HCT116 (cell line): ENCODE measurements at regions not wholly inside any gene's neighbourhood (a gene's known extent, or its start where the extent isn't known, plus 50 kb on each side); places are given as distances from the start of the nearest gene placed in this dataset.

Source experiments
- ATAC-seq: fragments of 200-7000 bp; cut with Tn5 transposase; 2 replicates; pipeline ENCODE4 v1.9.1; 2020; ENCODE audit warnings: mild to moderate bottlenecking, moderate library complexity
- BruUV-seq: library from RNA; stranded (reverse); fragments of 400-500 nt; replicated peaks from 2 replicates; lab custom pipeline; 2021; lab: Mats Ljungman, UMichigan
- CTCF ChIA-PET: fragments of 300-600 bp; sonication (Branson Sonifier 250); formaldehyde crosslinking; loops from one replicate; lab custom pipeline; 2021; ENCODE audit warnings: antibody characterized with exemption; lab: Charles Lee
- POLR2A ChIA-PET: fragments of 300-600, 350-600 bp; sonication (Branson Sonifier 250); formaldehyde crosslinking; loops from one replicate; lab custom pipeline; 2021; ENCODE audit warnings: antibody characterized with exemption; lab: Charles Lee
- RAD21 ChIA-PET, 2 experiments: fragments of 300-600 bp; sonication (Branson Sonifier 250); formaldehyde crosslinking; loops; one replicate each; lab custom pipeline; 2023; ENCODE audit warnings: low total read pairs in 2 of 2; ENCODE audit not compliant: uncharacterized antibody in 2 of 2, unreplicated experiment in 2 of 2, low non-redundant PET in 1 of 2; lab: Charles Lee
- DNase-seq: peaks from one replicate; pipeline ENCODE4 v3.0.0-alpha.2; 2010; ENCODE audit warnings: low read depth, low spot score
- H2AFZ ChIP-seq: fragments of 200-600 bp; shearing (Covaris generic), sonication (generic); 2 replicates; pipeline ENCODE4 v1.6.1; 2017; ENCODE audit warnings: low read depth, mixed run types, mixed read lengths, antibody characterized with exemption, low read length; ENCODE audit not compliant: poor library complexity, severe bottlenecking
- H3K27ac ChIP-seq: 2 replicates; pipeline ENCODE4 v1.5.1; 2012; ENCODE audit warnings: low read depth, low read length
- H3K27me3 ChIP-seq: fragments of 200-600 bp; sonication (generic); 2 replicates; pipeline ENCODE4 v1.6.1; 2016; ENCODE audit warnings: mixed run types, low read length, mixed read lengths; ENCODE audit not compliant: insufficient read depth
- H3K36me3 ChIP-seq, 2 experiments: fragments of 200-500 bp in 1 of 2; fragments of 200-600 bp in 1 of 2; sonication (Bioruptor generic) in 1 of 2; sonication (generic) in 1 of 2; 2 replicates each; pipeline versions ENCODE4 v1.5.1 to v1.6.1; 2014 to 2016; ENCODE audit warnings: low read length in 2 of 2, inconsistent platforms in 1 of 2, mixed read lengths in 1 of 2, mixed run types in 1 of 2; ENCODE audit not compliant: insufficient read depth in 2 of 2, control insufficient read depth in 1 of 2
- H3K4me1 ChIP-seq, 2 experiments: fragments of 200-600 bp in 1 of 2; sonication (generic) in 1 of 2; 2 replicates each; pipeline versions ENCODE4 v1.5.1 to v1.6.1; 2012 to 2017; ENCODE audit warnings: low read length in 2 of 2, inconsistent platforms in 1 of 2, mild to moderate bottlenecking in 1 of 2, mixed read lengths in 1 of 2, mixed run types in 1 of 2, moderate library complexity in 1 of 2; ENCODE audit not compliant: insufficient read depth in 2 of 2, control insufficient read depth in 1 of 2
- H3K4me2 ChIP-seq: fragments of 200-600 bp; sonication (generic); 2 replicates; pipeline ENCODE4 v1.6.1; 2017; ENCODE audit warnings: mixed run types, low read length, mixed read lengths
- H3K4me3 ChIP-seq, 2 experiments: fragments of 200-600 bp in 1 of 2; sonication (generic) in 1 of 2; replicated peaks in 1 of 2; 2 replicates each; pipeline ENCODE4 v1.5.1; 2011 to 2016; ENCODE audit warnings: low read length in 2 of 2, control low read depth in 1 of 2, low read depth in 1 of 2, mild to moderate bottlenecking in 1 of 2, mixed read lengths in 1 of 2, mixed run types in 1 of 2
- H3K79me2 ChIP-seq: fragments of 200-600 bp; sonication (generic); 2 replicates; pipeline ENCODE4 v1.6.1; 2017; ENCODE audit warnings: mild to moderate bottlenecking, mixed run types, low read length, moderate library complexity, mixed read lengths; ENCODE audit not compliant: insufficient read depth
- H3K9ac ChIP-seq: fragments of 200-600 bp; sonication (generic); 2 replicates; pipeline ENCODE4 v1.6.1; 2016; ENCODE audit warnings: low read length, mixed read lengths
- H3K9me2 ChIP-seq: fragments of 200-600 bp; sonication (generic), shearing (Covaris generic); 2 replicates; pipeline ENCODE4 v1.6.1; 2017; ENCODE audit warnings: mixed run types, mild to moderate bottlenecking, moderate library complexity; ENCODE audit not compliant: insufficient read depth
- H3K9me3 ChIP-seq, 2 experiments: fragments of 200-500 bp in 1 of 2; fragments of 200-600 bp in 1 of 2; sonication (Bioruptor generic) in 1 of 2; sonication (generic) in 1 of 2; 2 replicates each; pipeline ENCODE4 v1.6.1; 2014 to 2017; ENCODE audit warnings: low read length in 2 of 2, mixed read lengths in 2 of 2, inconsistent platforms in 1 of 2, low read depth in 1 of 2, mild to moderate bottlenecking in 1 of 2, mixed run types in 1 of 2, moderate library complexity in 1 of 2; ENCODE audit not compliant: control insufficient read depth in 1 of 2, insufficient read depth in 1 of 2
- H4K20me1 ChIP-seq: fragments of 200-600 bp; sonication (generic), shearing (Covaris generic); 2 replicates; pipeline ENCODE4 v1.6.1; 2017; ENCODE audit warnings: mixed run types, mild to moderate bottlenecking, moderate library complexity; ENCODE audit not compliant: insufficient read depth
- CTCF ChIP-seq, 3 experiments: fragments of 200-600 bp in 1 of 3; sonication (generic) in 1 of 3; IDR thresholded peaks in 2 of 3; conservative IDR thresholded peaks in 1 of 3; 2 replicates each; pipeline ENCODE4 v1.5.1; 2012 to 2017; ENCODE audit warnings: low read depth in 2 of 3, low read length in 2 of 3, antibody characterized with exemption in 1 of 3, borderline replicate concordance in 1 of 3, control low read depth in 1 of 3, mild to moderate bottlenecking in 1 of 3, mixed read lengths in 1 of 3, mixed run types in 1 of 3, moderate library complexity in 1 of 3; ENCODE audit not compliant: insufficient read depth in 1 of 3
- EZH2 ChIP-seq: fragments of 200-600 bp; sonication (generic); IDR thresholded peaks from 2 replicates; pipeline ENCODE4 v1.6.1; 2017; ENCODE audit warnings: antibody characterized with exemption, mixed run types
- POLR2A ChIP-seq: IDR thresholded peaks from 2 replicates; pipeline ENCODE4 v1.7.0; 2011; ENCODE audit warnings: borderline replicate concordance; ENCODE audit not compliant: insufficient read depth, insufficient read length; ENCODE audit errors: extremely low read depth
- TCF7L2 ChIP-seq: IDR thresholded peaks from 2 replicates; pipeline ENCODE4 v1.7.0; 2011; ENCODE audit warnings: borderline replicate concordance, inconsistent platforms; ENCODE audit not compliant: insufficient read depth, insufficient read length; ENCODE audit errors: extremely low read depth
- YY1 ChIP-seq: IDR thresholded peaks from 2 replicates; pipeline ENCODE4 v1.6.1; 2011; ENCODE audit warnings: low read length, low read depth, moderate library complexity, mild to moderate bottlenecking; ENCODE audit not compliant: insufficient replicate concordance; ENCODE audit errors: extremely low read depth
- intact Hi-C: fragments of 100-400 bp; cut with micrococcal nuclease; formaldehyde crosslinking; loops from 2 replicates; pipeline ENCODE4 v1.10.0; 2022

GRCh38 chr4:85368932-85369331 lies 106.0 kb upstream of the ARHGAP24 start:
- RAD21 ChIA-PET: no interaction called here
- no peak for ATAC-seq
- POLR2A ChIA-PET: no interaction called here

GRCh38 chr4:85369703-85370380 lies 105.1 kb upstream of the ARHGAP24 start:
- Histone ChIP-seq H4K20me1 (no peaks in the 10 kb centered on the region), H2AFZ (peak overlapping the region; percentile 72), H3K27me3 (no peaks in the 10 kb centered on the region), H3K36me3 (no peaks in the 10 kb centered on the region), H3K4me3 (no peak overlapping the region), H3K79me2 (no peaks in the 10 kb centered on the region), H3K4me1 (no peaks in the 10 kb centered on the region), H3K9me3 (no peaks in the 10 kb centered on the region), H3K9ac (no peak overlapping the region), H3K27ac (no peak overlapping the region), H3K9me2 (no peaks in the 10 kb centered on the region), H3K4me2 (no peak overlapping the region)
- ATAC-seq (peak; percentile 71), DNase-seq (no peak)
- ChIA-PET RAD21 (interaction anchor here in 1 of 2 experiments (1.1 kb wide), 1 partner anchor 285 kb away, joined by 6 read pairs; no protein-coding TSS in a partner anchor), CTCF (interaction anchor here (1.0 kb wide), 2 partner anchors 242 to 285 kb away, joined by 3 to 5 read pairs; no protein-coding TSS in a partner anchor), POLR2A (no interaction called here)
- BruUV-seq: no TSS peak
- TF ChIP-seq POLR2A: no peak
- TF ChIP-seq CTCF (IDR thresholded peaks at IDR 0.05 in 2 of 3, conservative IDR thresholded peaks at IDR 0.05 in 1 of 3; ENCODE audit: borderline replicate concordance in 1 of 3, insufficient read depth in 1 of 3, low read depth in 2 of 3, low read length in 2 of 3): peak in 2 of 3 experiments; percentile 36 to 42; a peak in 4 of 6 replicates
- intact Hi-C loops: loop anchor here (1.0 to 5.0 kb wide), 3 partner anchors 223 to 377 kb away; no protein-coding TSS in a partner anchor

More at GRCh38 chr4:85368932-85369331, 106.0 kb upstream of the ARHGAP24 start:
- Histone ChIP-seq H3K4me1 (no peaks in the 10 kb centered on the region), H3K27me3 (no peaks in the 10 kb centered on the region), H3K79me2 (no peaks in the 10 kb centered on the region), H3K9ac (no peak overlapping the region), H2AFZ (no peak overlapping the region), H3K36me3 (no peaks in the 10 kb centered on the region), H3K27ac (no peak overlapping the region), H3K9me3 (no peaks in the 10 kb centered on the region), H4K20me1 (no peaks in the 10 kb centered on the region), H3K4me3 (no peak overlapping the region), H3K9me2 (no peaks in the 10 kb centered on the region), H3K4me2 (no peak overlapping the region)
- CTCF ChIA-PET: interaction anchor here (0.9 to 1.0 kb wide), 2 partner anchors 203 to 221 kb away, joined by 4 read pairs; no protein-coding TSS in a partner anchor
- BruUV-seq: no TSS peak
- no peak for DNase-seq
- TF ChIP-seq EZH2 (no peak), YY1 (no peak), TCF7L2 (no peak)
- intact Hi-C loops: loop anchor here (5.0 kb wide), 1 partner anchor 378 kb away; no protein-coding TSS in a partner anchor
